ENCODE measurements at regions not wholly inside any gene's neighbourhood (a gene's known extent, or its start where the extent isn't known, plus 50 kb on each side); places are given as distances from the start of the nearest gene placed in this dataset.

- TF ChIP-seq CTCF (conservative IDR thresholded peaks at IDR 0.05), result no peak
- no peak for TF ChIP-seq EZH2 (IDR thresholded peaks at IDR 0.05; ENCODE audit: low read depth)
These were observed 142.8 kb upstream of the IQSEC1 start for GRCh38 chr3:13215940-13216546.
